K562 (cell line): ENCODE measurements at regions not wholly inside any gene's neighbourhood (a gene's known extent, or its start where the extent isn't known, plus 50 kb on each side); places are given as distances from the start of the nearest gene placed in this dataset. TPM values are rescaled to one million over a fixed set of nuclear protein-coding genes. Genes with fewer than 3 reads are reported as not detected.

Source experiments
- ATAC-seq: fragments of 200-7000 bp; cut with Tn5 transposase; 3 replicates; pipeline ENCODE4 v1.9.1; 2020; ENCODE audit warnings: moderate library complexity
- BruUV-seq: library from RNA; stranded (reverse); fragments of 400-500 nt; replicated peaks from 2 replicates; lab custom pipeline; 2021; lab: Mats Ljungman, UMichigan
- CTCF ChIA-PET: fragments of 300-600 bp; formaldehyde crosslinking; extraction: SDS; loops from one replicate; lab custom pipeline; 2021; ENCODE audit warnings: low intra/inter-chr PET ratio; lab: Yijun Ruan, JAX
- POLR2A ChIA-PET: fragments of 300-600, 350-650 bp; sonication (Branson Sonifier 250); formaldehyde crosslinking; extraction: SDS; loops from one replicate; lab custom pipeline; 2021; ENCODE audit warnings: antibody characterized with exemption, inconsistent platforms; lab: Yijun Ruan, JAX
- DNase-seq, 4 experiments: peaks; one replicate each; pipeline versions ENCODE4 v3.0.0 to v3.0.0-alpha.2; 2011 to 2018; ENCODE audit warnings: low spot score in 3 of 4, mixed read lengths in 3 of 4; ENCODE audit errors: extremely low read depth in 1 of 4
- FAIRE-seq: peaks from 2 replicates; lab custom pipeline; 2011; peaks lifted over from hg19 to GRCh38; lab: Jason Lieb, UNC
- H2AFZ ChIP-seq: 2 replicates; pipeline ENCODE4 v1.6.0; 2011; ENCODE audit warnings: low read depth, low read length, control low read depth, inconsistent platforms
- H3K27ac ChIP-seq: fragments of 200-600 bp; 3 replicates; pipeline ENCODE4 v1.8.0; 2011; ENCODE audit warnings: low read depth, mild to moderate bottlenecking, control low read depth, inconsistent platforms, low read length, moderate library complexity, mixed read lengths; ENCODE audit errors: extremely low read depth
- H3K27me3 ChIP-seq, 2 experiments: fragments of 300-600 bp in 1 of 2; 2 replicates in 1 of 2; 3 replicates in 1 of 2; pipeline versions ENCODE4 v1.6.0 to v1.8.0; 2011; ENCODE audit warnings: inconsistent platforms in 2 of 2, low read length in 2 of 2, mild to moderate bottlenecking in 1 of 2, mixed read lengths in 1 of 2, moderate library complexity in 1 of 2; ENCODE audit not compliant: control insufficient read depth in 2 of 2, insufficient read depth in 2 of 2
- H3K36me3 ChIP-seq: fragments of 300-600 bp; 3 replicates; pipeline ENCODE4 v1.8.0; 2011; ENCODE audit warnings: mild to moderate bottlenecking, low read length, inconsistent platforms; ENCODE audit not compliant: control insufficient read depth, insufficient read depth
- H3K4me1 ChIP-seq, 2 experiments: fragments of 200-600 bp in 1 of 2; replicated peaks in 1 of 2; 2 replicates in 1 of 2; 3 replicates in 1 of 2; pipeline versions ENCODE4 v1.5.1 to v1.8.0; 2011; ENCODE audit warnings: inconsistent platforms in 2 of 2, low read length in 2 of 2, mild to moderate bottlenecking in 1 of 2, mixed read lengths in 1 of 2, moderate library complexity in 1 of 2; ENCODE audit not compliant: control insufficient read depth in 2 of 2, insufficient read depth in 2 of 2
- H3K4me2 ChIP-seq: 2 replicates; pipeline ENCODE4 v1.6.1; 2011; ENCODE audit warnings: low read length, control low read depth, inconsistent platforms, mixed read lengths; ENCODE audit not compliant: insufficient read depth
- H3K4me3 ChIP-seq: fragments of 200-600 bp; sonication (generic), shearing (Covaris generic); 2 replicates; pipeline ENCODE4 v1.5.1; 2016; ENCODE audit warnings: control low read depth, inconsistent platforms
- H3K79me2 ChIP-seq: fragments of 200-600 bp; 3 replicates; pipeline ENCODE4 v1.8.0; 2011; ENCODE audit warnings: low read length, inconsistent platforms; ENCODE audit not compliant: control insufficient read depth, insufficient read depth
- H3K9ac ChIP-seq, 2 experiments: 2 replicates each; pipeline versions ENCODE4 v1.6.0 to v1.6.1; 2011; ENCODE audit warnings: low read depth in 2 of 2, low read length in 2 of 2, control low read depth in 1 of 2, inconsistent platforms in 1 of 2, mild to moderate bottlenecking in 1 of 2, mixed read lengths in 1 of 2; ENCODE audit not compliant: insufficient read depth in 1 of 2
- H3K9me1 ChIP-seq: one replicate; pipeline ENCODE4 v1.6.0; 2011; ENCODE audit warnings: inconsistent platforms, mild to moderate bottlenecking, low read length, moderate library complexity; ENCODE audit not compliant: control insufficient read depth, insufficient read depth
- H3K9me3 ChIP-seq: replicated peaks from 2 replicates; pipeline ENCODE4 v1.5.1; 2011; ENCODE audit warnings: low read depth, low read length, inconsistent platforms; ENCODE audit not compliant: control insufficient read depth, insufficient read depth
- H4K20me1 ChIP-seq: replicated peaks from 2 replicates; pipeline ENCODE4 v1.6.1; 2011; ENCODE audit warnings: low read length, inconsistent platforms, mixed read lengths; ENCODE audit not compliant: control insufficient read depth, insufficient read depth
- LARP7 ChIP-seq: fragments of 450-650 bp; IDR thresholded peaks from 2 replicates; pipeline ENCODE4 v1.6.1; 2016
- SMAD1 ChIP-seq: fragments of 150-350 bp; IDR thresholded peaks from 2 replicates; pipeline ENCODE4 v1.6.1; 2014; ENCODE audit warnings: low read length, low read depth; ENCODE audit not compliant: partially characterized antibody
- whole genome bisulfite sequencing: fragments of 100-300 bp; shearing (Covaris generic); methylation state at CpG from one replicate; pipeline ENCODE4 v1.1.6; 2016; ENCODE audit warnings: low coverage, mixed read lengths; ENCODE audit not compliant: insufficient coverage; ENCODE audit errors: missing lambda C conversion rate; 5-methylcytosine and 5-hydroxymethylcytosine counted together
- in situ Hi-C: fragments of 300-500 bp; cut with MboI; formaldehyde crosslinking; loops from 4 replicates; pipeline ENCODE4 v1.15.0; 2018; ENCODE audit warnings: inconsistent platforms, mixed read lengths
- intact Hi-C: fragments of 100-400 bp; cut with micrococcal nuclease; formaldehyde crosslinking; loops from 2 replicates; pipeline ENCODE4 v1.14.2; 2022
- small RNA-seq: library from RNA; depleted of rRNA; stranded (forward); fragments of <200 nt; gene quantifications from one replicate; pipeline ENCODE3, GENCODE V24; 2014

DNA sequence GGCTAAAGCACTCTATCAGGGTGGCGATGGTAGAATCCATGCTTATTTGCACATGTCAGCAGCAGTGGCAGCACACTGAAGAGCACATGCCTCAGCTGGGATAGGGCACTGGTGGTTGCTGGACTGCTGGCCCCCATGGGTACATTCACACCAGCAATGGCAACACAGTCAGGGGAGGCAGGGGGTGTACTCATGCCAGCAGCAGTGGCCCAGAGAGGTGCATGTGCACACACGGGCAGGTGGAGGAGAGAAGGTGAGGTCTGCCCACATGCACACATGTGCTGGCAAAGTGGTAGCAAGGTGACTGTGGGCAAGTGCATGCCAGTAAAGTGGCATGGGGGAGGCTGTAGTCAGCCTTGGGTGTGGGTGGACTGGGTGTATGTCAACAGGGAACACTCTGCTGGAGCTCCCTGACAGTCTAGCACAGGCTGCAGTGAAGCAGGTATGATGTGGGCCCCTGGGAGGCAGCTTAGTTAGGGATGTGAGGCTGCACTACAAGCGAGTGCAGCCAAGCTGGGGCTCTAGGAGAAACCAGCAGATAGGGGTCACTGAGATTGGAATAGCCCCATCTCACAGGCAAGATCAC is 53.9 kb upstream of the NPAP1 start:
- WGBS, result 0% methylated on average over 3 of the region's 3 CpGs
- FAIRE-seq (no peak), DNase-seq (no peak), ATAC-seq (no peak)
- Histone ChIP-seq H3K9me1 (no peaks in the 10 kb centered on the region), H3K36me3 (no peaks in the 10 kb centered on the region), H3K4me1 (no peaks in the 10 kb centered on the region), H3K27ac (no peak overlapping the region), H2AFZ (no peak overlapping the region), H3K9ac (no peak overlapping the region), H3K9me3 (no peaks in the 10 kb centered on the region; the same call in 1 of the 2 replicates), H3K27me3 (no peaks in the 10 kb centered on the region), H3K79me2 (no peaks in the 10 kb centered on the region), H3K4me3 (no peak overlapping the region), H4K20me1 (no peaks in the 10 kb centered on the region), H3K4me2 (no peak overlapping the region)
- no TSS peak for BruUV-seq
- CTCF ChIA-PET, result no interaction called here
- TF ChIP-seq LARP7 (no peak), SMAD1 (no peak)
- in situ Hi-C loops (no loop called here), intact Hi-C loops (no loop called here)
- POLR2A ChIA-PET, result no interaction called here

Small RNA genes lying in the stretch of these regions (small RNA-seq; reads per million reads assigned to genes)
- gene RNU6-741P, result not detected
